Mucosa of rectum (tissue), 2 donors: ENCODE measurements at regions not wholly inside any gene's neighbourhood (a gene's known extent, or its start where the extent isn't known, plus 50 kb on each side); places are given as distances from the start of the nearest gene placed in this dataset.

Source experiments
- H3K27ac ChIP-seq, 2 donors: one replicate each; pipeline ENCODE4 v1.7.0; 2013; ENCODE audit warnings: inconsistent platforms in 2 of 2, low read depth in 2 of 2, low read length in 2 of 2
- H3K27me3 ChIP-seq, 2 donors: one replicate each; pipeline ENCODE4 v1.7.0; 2013; ENCODE audit warnings: low read length in 2 of 2; ENCODE audit not compliant: control insufficient read depth in 2 of 2, insufficient read depth in 2 of 2
- H3K36me3 ChIP-seq, 2 donors: one replicate each; pipeline ENCODE4 v1.7.0; 2013; ENCODE audit warnings: low read length in 2 of 2; ENCODE audit not compliant: control insufficient read depth in 2 of 2, insufficient read depth in 2 of 2
- H3K4me1 ChIP-seq, 2 donors: one replicate each; pipeline ENCODE4 v1.7.0; 2013; ENCODE audit warnings: low read length in 2 of 2, mild to moderate bottlenecking in 1 of 2; ENCODE audit not compliant: control insufficient read depth in 2 of 2, insufficient read depth in 2 of 2
- H3K4me3 ChIP-seq, 2 donors: one replicate each; pipeline ENCODE4 v1.7.0; 2013; ENCODE audit warnings: low read length in 2 of 2
- H3K9ac ChIP-seq, 2 donors: one replicate each; pipeline ENCODE4 v1.7.0; 2013; ENCODE audit warnings: low read length in 2 of 2, low read depth in 1 of 2, mild to moderate bottlenecking in 1 of 2
- H3K9me3 ChIP-seq, 2 donors: one replicate each; pipeline ENCODE4 v1.7.0; 2013; ENCODE audit warnings: low read length in 2 of 2; ENCODE audit not compliant: control insufficient read depth in 2 of 2
- donor health status: healthy.
- donor health status: Normal muscosa, but diverticular disease.

DNA sequence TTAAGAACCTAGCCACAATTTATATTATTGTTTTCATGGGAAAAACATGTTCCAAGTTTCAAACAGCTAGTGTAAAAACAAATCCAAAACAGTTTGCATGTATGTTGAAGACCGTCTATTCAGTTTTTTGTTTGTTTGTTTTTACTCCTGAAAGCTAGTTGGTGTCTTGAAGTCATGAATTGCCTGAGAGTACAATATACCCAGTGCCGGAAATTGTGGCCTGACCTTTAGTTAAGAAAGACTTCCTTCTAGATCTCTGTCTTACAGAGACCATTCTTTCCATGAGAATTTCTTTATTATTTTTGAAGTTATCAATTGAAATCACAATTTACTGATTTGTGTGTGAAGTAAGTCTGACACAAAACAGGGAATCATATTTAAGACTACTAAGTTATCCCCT lies 474.8 kb downstream of the KCNJ2 start:
- no peaks in the 10 kb centered on the region for H3K4me1 ChIP-seq
- H3K27ac ChIP-seq, result no peak overlapping the region
- no peaks in the 10 kb centered on the region for H3K27me3 ChIP-seq
- no peaks in the 10 kb centered on the region for H3K9me3 ChIP-seq
- H3K9ac ChIP-seq, result no peak overlapping the region
- no peak overlapping the region for H3K4me3 ChIP-seq
- no peaks in the 10 kb centered on the region for H3K36me3 ChIP-seq

GRCh38 chr17:70646673-70647072 lies 477.3 kb downstream of the KCNJ2 start:
- H3K4me3 ChIP-seq, result no peak overlapping the region
- H3K27ac ChIP-seq, result no peak overlapping the region
- no peaks in the 10 kb centered on the region for H3K36me3 ChIP-seq
- no peak overlapping the region for H3K9ac ChIP-seq
- no peaks in the 10 kb centered on the region for H3K4me1 ChIP-seq
- no peaks in the 10 kb centered on the region for H3K27me3 ChIP-seq
- H3K9me3 ChIP-seq, result no peaks in the 10 kb centered on the region

- Histone ChIP-seq H3K4me3 (no peak overlapping the region), H3K9ac (no peak overlapping the region), H3K27me3 (no peaks in the 10 kb centered on the region), H3K27ac (no peak overlapping the region), H3K4me1 (no peaks in the 10 kb centered on the region), H3K36me3 (no peaks in the 10 kb centered on the region), H3K9me3 (no peaks in the 10 kb centered on the region)
Measured at GRCh38 chr17:70648166-70648565, 478.8 kb downstream of the KCNJ2 start.

DNA sequence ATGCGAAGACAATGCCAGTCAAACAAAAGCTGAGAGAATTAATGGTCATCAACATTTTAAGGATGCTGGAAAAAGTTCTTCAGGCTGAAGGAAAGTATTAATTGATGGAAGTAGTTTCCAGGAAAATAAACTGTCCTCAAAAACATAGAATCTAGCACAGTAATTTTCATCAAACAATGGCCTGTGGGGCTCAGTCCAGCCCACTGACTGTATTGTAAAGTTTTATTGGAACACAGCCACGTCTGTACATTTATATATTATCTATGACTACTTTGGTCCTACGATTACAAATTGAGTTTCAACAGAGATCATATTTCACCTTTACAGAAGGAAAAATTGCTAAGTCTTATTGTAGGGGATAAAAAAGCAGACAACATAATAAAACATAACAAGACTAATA lies 484.5 kb downstream of the KCNJ2 start:
- H3K9me3 ChIP-seq, result no peaks in the 10 kb centered on the region
- H3K27me3 ChIP-seq, result no peaks in the 10 kb centered on the region
- no peak overlapping the region for H3K4me3 ChIP-seq
- no peaks in the 10 kb centered on the region for H3K36me3 ChIP-seq
- H3K9ac ChIP-seq, result no peak overlapping the region
- H3K27ac ChIP-seq, result no peak overlapping the region
- no peaks in the 10 kb centered on the region for H3K4me1 ChIP-seq

GRCh38 chr17:70654706-70655105 lies 485.4 kb downstream of the KCNJ2 start:
- no peak overlapping the region for H3K4me3 ChIP-seq
- no peaks in the 10 kb centered on the region for H3K9me3 ChIP-seq
- H3K36me3 ChIP-seq, result no peaks in the 10 kb centered on the region
- H3K4me1 ChIP-seq, result no peaks in the 10 kb centered on the region
- H3K27ac ChIP-seq, result no peak overlapping the region
- no peak overlapping the region for H3K9ac ChIP-seq
- no peaks in the 10 kb centered on the region for H3K27me3 ChIP-seq

DNA sequence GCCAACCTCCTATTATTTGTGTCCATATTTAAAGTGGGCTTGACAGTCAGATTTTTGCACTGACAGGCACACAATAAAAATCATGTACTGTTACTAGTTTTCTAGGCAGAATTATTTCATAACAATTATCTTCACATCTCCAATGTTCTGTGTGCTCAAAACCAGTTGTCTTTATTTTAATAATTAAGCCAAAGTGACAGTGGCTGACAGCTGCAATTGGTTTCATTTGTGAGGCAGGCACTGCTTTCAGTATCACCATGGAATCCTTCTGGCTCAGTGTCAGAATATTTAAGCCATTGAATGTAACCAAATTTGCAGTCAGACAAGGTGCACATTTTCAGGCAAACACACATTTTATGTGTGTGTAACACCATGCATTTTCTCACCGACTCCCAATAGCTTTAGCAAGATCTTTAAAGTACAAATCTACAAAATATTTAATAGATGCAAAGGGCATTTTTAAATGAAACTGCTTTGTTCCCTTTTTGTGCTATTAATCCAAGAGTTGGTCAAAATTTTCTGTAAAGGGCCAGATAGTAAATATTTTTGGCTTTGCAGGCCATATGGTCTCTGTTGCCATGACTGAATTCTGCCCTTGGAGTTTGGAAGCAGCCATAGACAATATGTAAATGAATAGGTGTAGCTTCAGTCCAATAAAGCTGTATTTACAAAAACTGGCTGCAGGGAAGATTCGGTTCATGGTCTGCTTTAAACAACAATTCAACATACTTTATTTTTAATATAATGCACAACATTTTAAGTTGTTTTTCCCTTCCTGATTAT lies 486.0 kb downstream of the KCNJ2 start:
- Histone ChIP-seq H3K36me3 (no peaks in the 10 kb centered on the region), H3K9ac (no peak overlapping the region), H3K27ac (no peak overlapping the region), H3K4me3 (no peak overlapping the region), H3K27me3 (no peaks in the 10 kb centered on the region), H3K4me1 (no peaks in the 10 kb centered on the region), H3K9me3 (no peaks in the 10 kb centered on the region)

DNA sequence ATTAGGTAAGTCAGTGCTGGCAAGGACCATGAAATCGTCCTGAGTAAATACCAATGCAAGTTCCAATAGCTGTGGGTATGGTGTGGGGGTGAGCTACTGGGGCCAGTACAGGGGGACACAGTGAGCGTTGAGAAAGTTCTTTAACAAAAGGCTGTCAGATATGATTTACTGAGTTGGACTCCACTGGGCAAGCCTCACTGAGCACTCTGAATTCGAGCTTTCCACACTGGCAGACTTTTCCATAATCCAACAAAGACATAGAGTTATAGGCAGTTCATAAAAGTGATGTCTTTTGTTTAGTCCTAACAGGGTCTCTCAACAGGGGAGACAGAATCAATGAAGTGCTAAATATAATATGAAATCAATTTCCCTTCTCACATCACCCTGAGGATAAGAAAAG lies 489.0 kb downstream of the KCNJ2 start:
- no peaks in the 10 kb centered on the region for H3K9me3 ChIP-seq
- H3K27ac ChIP-seq, result no peak overlapping the region
- H3K36me3 ChIP-seq, result no peaks in the 10 kb centered on the region
- H3K4me3 ChIP-seq, result no peak overlapping the region
- no peak overlapping the region for H3K9ac ChIP-seq
- H3K27me3 ChIP-seq, result no peaks in the 10 kb centered on the region
- peaks cover 0 to 9% of the 10 kb centered on the region in 2 donors for H3K4me1 ChIP-seq

DNA sequence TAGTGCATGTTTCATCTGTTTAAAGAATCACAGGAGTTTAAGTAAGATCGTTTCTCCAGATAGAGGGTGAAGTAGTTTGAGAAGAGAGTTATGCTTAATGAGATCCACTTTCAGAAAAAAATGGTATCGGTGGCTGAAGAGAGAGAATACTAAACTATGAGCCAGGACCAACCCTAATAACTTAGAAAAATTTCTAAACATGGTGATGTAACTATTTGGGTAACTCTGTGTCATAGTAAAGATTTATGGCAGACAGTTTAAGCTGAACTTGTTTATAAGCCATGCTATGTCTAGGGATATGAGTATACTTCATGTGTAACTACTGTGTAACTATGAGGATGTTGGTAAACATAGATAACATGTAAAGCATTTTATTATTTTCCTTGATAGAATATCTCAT lies 489.5 kb downstream of the KCNJ2 start:
- no peak overlapping the region for H3K27ac ChIP-seq
- no peaks in the 10 kb centered on the region for H3K36me3 ChIP-seq
- no peaks in the 10 kb centered on the region for H3K9me3 ChIP-seq
- no peaks in the 10 kb centered on the region for H3K27me3 ChIP-seq
- no peak overlapping the region for H3K4me3 ChIP-seq
- peaks cover 0 to 9% of the 10 kb centered on the region in 2 donors for H3K4me1 ChIP-seq
- H3K9ac ChIP-seq, result no peak overlapping the region

GRCh38 chr17:70661342-70662222 lies 492.2 kb downstream of the KCNJ2 start:
- no peak overlapping the region for H3K9ac ChIP-seq
- no peaks in the 10 kb centered on the region for H3K27me3 ChIP-seq
- no peaks in the 10 kb centered on the region for H3K36me3 ChIP-seq
- H3K27ac ChIP-seq, result no peak overlapping the region
- peaks cover 0 to 9% of the 10 kb centered on the region in 2 donors for H3K4me1 ChIP-seq
- no peaks in the 10 kb centered on the region for H3K9me3 ChIP-seq
- no peak overlapping the region for H3K4me3 ChIP-seq

GRCh38 chr17:70668276-70668937 lies 499.1 kb downstream of the KCNJ2 start:
- H3K27ac ChIP-seq, result peak overlapping the region in 1 of 2 donors; percentile 25
- peak overlapping the region in 1 of 2 donors; percentile 23 for H3K4me3 ChIP-seq
- H3K36me3 ChIP-seq, result no peaks in the 10 kb centered on the region
- no peaks in the 10 kb centered on the region for H3K9me3 ChIP-seq
- no peak overlapping the region for H3K9ac ChIP-seq
- no peaks in the 10 kb centered on the region for H3K27me3 ChIP-seq
- peaks cover 6 to 11% of the 10 kb centered on the region in 2 donors for H3K4me1 ChIP-seq
